Transverse colon (tissue), 3 donors: ENCODE measurements at regions not wholly inside any gene's neighbourhood (a gene's known extent, or its start where the extent isn't known, plus 50 kb on each side); places are given as distances from the start of the nearest gene placed in this dataset.

Experiments used
- CTCF ChIP-seq, 5 experiments: fragments of 200-600 bp in 3 of 5; fragments of 450-650 bp in 2 of 5; sonication (generic) in 3 of 5; IDR thresholded peaks; 1 replicate in 2 of 5; 2 replicates in 3 of 5; pipeline ENCODE4 v1.5.1; 2016 to 2017; ENCODE audit warnings: antibody characterized with exemption in 5 of 5, inconsistent platforms in 3 of 5, mild to moderate bottlenecking in 2 of 5, moderate library complexity in 1 of 5
- EP300 ChIP-seq: sonication (generic); formaldehyde crosslinking; IDR thresholded peaks from one replicate; pipeline ENCODE4 v1.6.1; 2017; ENCODE audit warnings: antibody characterized with exemption, low read depth
- POLR2A ChIP-seq: fragments of 450-650 bp; IDR thresholded peaks from one replicate; pipeline ENCODE4 v1.6.1; 2016; ENCODE audit warnings: antibody characterized with exemption, mild to moderate bottlenecking, moderate library complexity

- TF ChIP-seq POLR2A (no peak), CTCF (IDR thresholded peaks at IDR 0.05) (no peak), EP300 (no peak)
Measured at GRCh38 chr2:19772981-19773380, 128.8 kb downstream of the TTC32 start.
